ENCODE measurements at regions not wholly inside any gene's neighbourhood (a gene's known extent, or its start where the extent isn't known, plus 50 kb on each side); places are given as distances from the start of the nearest gene placed in this dataset.

GRCh38 chr1:170790175-170790574, 126.2 kb downstream of the PRRX1 start:
- Histone ChIP-seq H3K9me3 (ENCODE audit: control insufficient read depth in 1 of 2, insufficient read depth in 1 of 2, low read depth in 1 of 2, low read length in 2 of 2) (no peaks in the 10 kb centered on the region), H3K27me3 (ENCODE audit: insufficient read depth, low read length) (no peaks in the 10 kb centered on the region), H3K36me3 (ENCODE audit: control insufficient read depth in 1 of 2, insufficient read depth in 2 of 2, low read length in 2 of 2) (no peaks in the 10 kb centered on the region), H3K4me2 (ENCODE audit: low read length) (no peak overlapping the region), H2AFZ (ENCODE audit: low read depth, low read length, poor library complexity, severe bottlenecking) (peak overlapping the region; percentile 7), H3K4me3 (replicated peaks in 1 of 2; ENCODE audit: low read depth in 1 of 2, low read length in 2 of 2) (no peak overlapping the region), H3K27ac (ENCODE audit: low read depth, low read length) (no peak overlapping the region), H4K20me1 (ENCODE audit: insufficient read depth) (no peaks in the 10 kb centered on the region), H3K9ac (ENCODE audit: low read length) (no peak overlapping the region), H3K4me1 (ENCODE audit: control insufficient read depth in 1 of 2, insufficient read depth in 2 of 2, low read length in 2 of 2) (no peaks in the 10 kb centered on the region), H3K79me2 (ENCODE audit: insufficient read depth, low read length) (no peaks in the 10 kb centered on the region), H3K9me2 (ENCODE audit: insufficient read depth) (no peaks in the 10 kb centered on the region)
- no TSS peak for BruUV-seq (replicated peaks)
- DNase-seq (ENCODE audit: low read depth, low spot score) (no peak), ATAC-seq (peak; percentile 52; the same call in 1 of the 2 replicates)
- no peak for TF ChIP-seq ZFX (IDR thresholded peaks at IDR 0.05)
- no peak for TF ChIP-seq POLR2A (IDR thresholded peaks at IDR 0.05; ENCODE audit: borderline replicate concordance, extremely low read depth, insufficient read depth, insufficient read length)
- 0 out of 2 replicates have a peak, but pooled peaks have one; percentile 1 for TF ChIP-seq RAD21 (IDR thresholded peaks at IDR 0.05; ENCODE audit: low read depth)
- no peak for TF ChIP-seq EZH2phosphoT487 (IDR thresholded peaks at IDR 0.05; ENCODE audit: borderline replicate concordance)
- TF ChIP-seq, protein P1, sequence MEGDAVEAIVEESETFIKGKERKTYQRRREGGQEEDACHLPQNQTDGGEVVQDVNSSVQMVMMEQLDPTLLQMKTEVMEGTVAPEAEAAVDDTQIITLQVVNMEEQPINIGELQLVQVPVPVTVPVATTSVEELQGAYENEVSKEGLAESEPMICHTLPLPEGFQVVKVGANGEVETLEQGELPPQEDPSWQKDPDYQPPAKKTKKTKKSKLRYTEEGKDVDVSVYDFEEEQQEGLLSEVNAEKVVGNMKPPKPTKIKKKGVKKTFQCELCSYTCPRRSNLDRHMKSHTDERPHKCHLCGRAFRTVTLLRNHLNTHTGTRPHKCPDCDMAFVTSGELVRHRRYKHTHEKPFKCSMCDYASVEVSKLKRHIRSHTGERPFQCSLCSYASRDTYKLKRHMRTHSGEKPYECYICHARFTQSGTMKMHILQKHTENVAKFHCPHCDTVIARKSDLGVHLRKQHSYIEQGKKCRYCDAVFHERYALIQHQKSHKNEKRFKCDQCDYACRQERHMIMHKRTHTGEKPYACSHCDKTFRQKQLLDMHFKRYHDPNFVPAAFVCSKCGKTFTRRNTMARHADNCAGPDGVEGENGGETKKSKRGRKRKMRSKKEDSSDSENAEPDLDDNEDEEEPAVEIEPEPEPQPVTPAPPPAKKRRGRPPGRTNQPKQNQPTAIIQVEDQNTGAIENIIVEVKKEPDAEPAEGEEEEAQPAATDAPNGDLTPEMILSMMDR (IDR thresholded peaks at IDR 0.05 in 2 of 3, conservative IDR thresholded peaks at IDR 0.05 in 1 of 3; ENCODE audit: borderline replicate concordance in 1 of 3, insufficient read depth in 1 of 3, low read depth in 2 of 3, low read length in 2 of 3) = 0 out of 6 replicates have a peak, but pooled peaks of 2 of the 3 experiments have one; percentile 2 to 26
- TF ChIP-seq, protein P2, sequence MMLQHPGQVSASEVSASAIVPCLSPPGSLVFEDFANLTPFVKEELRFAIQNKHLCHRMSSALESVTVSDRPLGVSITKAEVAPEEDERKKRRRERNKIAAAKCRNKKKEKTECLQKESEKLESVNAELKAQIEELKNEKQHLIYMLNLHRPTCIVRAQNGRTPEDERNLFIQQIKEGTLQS (IDR thresholded peaks at IDR 0.05) = no peak
- intact Hi-C loops (cut with micrococcal nuclease) = no loop called here
- RAD21 ChIA-PET (ENCODE audit: low non-redundant PET in 1 of 2, low total read pairs in 2 of 2, uncharacterized antibody in 2 of 2, unreplicated experiment in 2 of 2) = no interaction called here
- POLR2A ChIA-PET = no interaction called here
- CTCF ChIA-PET = no interaction called here

DNA sequence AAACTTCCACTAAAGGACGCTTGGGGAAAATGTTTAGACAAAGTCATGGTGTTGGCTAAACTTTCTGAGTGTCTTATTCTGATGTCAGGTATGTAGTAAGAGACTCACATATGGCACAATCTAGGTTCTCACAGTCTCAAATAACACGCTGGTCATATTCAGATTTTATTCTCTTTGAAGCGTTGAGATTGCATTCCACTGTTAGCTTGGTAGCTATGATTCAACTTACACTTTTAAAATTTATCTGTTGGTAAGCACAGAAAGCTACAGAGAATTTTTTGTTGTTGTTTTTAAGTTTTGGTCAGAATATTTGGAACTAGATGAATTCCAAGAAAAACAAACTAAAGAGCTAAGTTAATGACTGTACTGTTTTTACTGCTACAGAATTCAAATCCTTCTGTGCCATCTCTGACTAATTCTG, 126.7 kb downstream of the PRRX1 start:
- ATAC-seq = no peak
- DNase-seq (ENCODE audit: low read depth, low spot score) = no peak
- Histone ChIP-seq H3K4me2 (ENCODE audit: low read length) (no peak overlapping the region), H3K27ac (ENCODE audit: low read depth, low read length) (no peak overlapping the region), H4K20me1 (ENCODE audit: insufficient read depth) (no peaks in the 10 kb centered on the region), H3K79me2 (ENCODE audit: insufficient read depth, low read length) (no peaks in the 10 kb centered on the region), H3K4me3 (replicated peaks in 1 of 2; ENCODE audit: low read depth in 1 of 2, low read length in 2 of 2) (no peak overlapping the region), H3K27me3 (ENCODE audit: insufficient read depth, low read length) (no peaks in the 10 kb centered on the region), H3K9me3 (ENCODE audit: control insufficient read depth in 1 of 2, insufficient read depth in 1 of 2, low read depth in 1 of 2, low read length in 2 of 2) (no peaks in the 10 kb centered on the region), H3K9me2 (ENCODE audit: insufficient read depth) (no peaks in the 10 kb centered on the region), H3K9ac (ENCODE audit: low read length) (no peak overlapping the region), H2AFZ (ENCODE audit: low read depth, low read length, poor library complexity, severe bottlenecking) (peak overlapping the region; percentile 7), H3K4me1 (ENCODE audit: control insufficient read depth in 1 of 2, insufficient read depth in 2 of 2, low read length in 2 of 2) (no peaks in the 10 kb centered on the region), H3K36me3 (ENCODE audit: control insufficient read depth in 1 of 2, insufficient read depth in 2 of 2, low read length in 2 of 2) (no peaks in the 10 kb centered on the region)
- intact Hi-C loops (cut with micrococcal nuclease) = no loop called here
- CTCF ChIA-PET = no interaction called here
- POLR2A ChIA-PET = no interaction called here
- RAD21 ChIA-PET (ENCODE audit: low non-redundant PET in 1 of 2, low total read pairs in 2 of 2, uncharacterized antibody in 2 of 2, unreplicated experiment in 2 of 2) = no interaction called here
- BruUV-seq (replicated peaks) = no TSS peak
- TF ChIP-seq EGR1 (IDR thresholded peaks at IDR 0.05; ENCODE audit: low read depth) = no peak
- no peak for TF ChIP-seq TCF7L2 (IDR thresholded peaks at IDR 0.05; ENCODE audit: borderline replicate concordance, extremely low read depth, insufficient read depth, insufficient read length)
- TF ChIP-seq MAX (IDR thresholded peaks at IDR 0.05) = no peak
- TF ChIP-seq SP1 (IDR thresholded peaks at IDR 0.05; ENCODE audit: low read depth) = no peak
- TF ChIP-seq ZBTB33 (IDR thresholded peaks at IDR 0.05; ENCODE audit: extremely low read depth, insufficient replicate concordance, low read length) = no peak
- TF ChIP-seq, protein P3, sequence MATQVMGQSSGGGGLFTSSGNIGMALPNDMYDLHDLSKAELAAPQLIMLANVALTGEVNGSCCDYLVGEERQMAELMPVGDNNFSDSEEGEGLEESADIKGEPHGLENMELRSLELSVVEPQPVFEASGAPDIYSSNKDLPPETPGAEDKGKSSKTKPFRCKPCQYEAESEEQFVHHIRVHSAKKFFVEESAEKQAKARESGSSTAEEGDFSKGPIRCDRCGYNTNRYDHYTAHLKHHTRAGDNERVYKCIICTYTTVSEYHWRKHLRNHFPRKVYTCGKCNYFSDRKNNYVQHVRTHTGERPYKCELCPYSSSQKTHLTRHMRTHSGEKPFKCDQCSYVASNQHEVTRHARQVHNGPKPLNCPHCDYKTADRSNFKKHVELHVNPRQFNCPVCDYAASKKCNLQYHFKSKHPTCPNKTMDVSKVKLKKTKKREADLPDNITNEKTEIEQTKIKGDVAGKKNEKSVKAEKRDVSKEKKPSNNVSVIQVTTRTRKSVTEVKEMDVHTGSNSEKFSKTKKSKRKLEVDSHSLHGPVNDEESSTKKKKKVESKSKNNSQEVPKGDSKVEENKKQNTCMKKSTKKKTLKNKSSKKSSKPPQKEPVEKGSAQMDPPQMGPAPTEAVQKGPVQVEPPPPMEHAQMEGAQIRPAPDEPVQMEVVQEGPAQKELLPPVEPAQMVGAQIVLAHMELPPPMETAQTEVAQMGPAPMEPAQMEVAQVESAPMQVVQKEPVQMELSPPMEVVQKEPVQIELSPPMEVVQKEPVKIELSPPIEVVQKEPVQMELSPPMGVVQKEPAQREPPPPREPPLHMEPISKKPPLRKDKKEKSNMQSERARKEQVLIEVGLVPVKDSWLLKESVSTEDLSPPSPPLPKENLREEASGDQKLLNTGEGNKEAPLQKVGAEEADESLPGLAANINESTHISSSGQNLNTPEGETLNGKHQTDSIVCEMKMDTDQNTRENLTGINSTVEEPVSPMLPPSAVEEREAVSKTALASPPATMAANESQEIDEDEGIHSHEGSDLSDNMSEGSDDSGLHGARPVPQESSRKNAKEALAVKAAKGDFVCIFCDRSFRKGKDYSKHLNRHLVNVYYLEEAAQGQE (IDR thresholded peaks at IDR 0.05; ENCODE audit: low read depth) = no peak
- TF ChIP-seq FOSL1 (IDR thresholded peaks at IDR 0.05; ENCODE audit: low read depth) = no peak
